ENCODE measurements at regions not wholly inside any gene's neighbourhood (a gene's known extent, or its start where the extent isn't known, plus 50 kb on each side); places are given as distances from the start of the nearest gene placed in this dataset.
"Not testable (repeated sequence)": the region's sequence is repeated elsewhere in the genome, so short reads cannot be mapped to it uniquely, and the experiment has no call there.

- no peak for DNase-seq (ENCODE audit: low read depth)
Measured at GRCh38 chr19:14328406-14328805, 52.8 kb upstream of the ADGRE5 start.

DNA sequence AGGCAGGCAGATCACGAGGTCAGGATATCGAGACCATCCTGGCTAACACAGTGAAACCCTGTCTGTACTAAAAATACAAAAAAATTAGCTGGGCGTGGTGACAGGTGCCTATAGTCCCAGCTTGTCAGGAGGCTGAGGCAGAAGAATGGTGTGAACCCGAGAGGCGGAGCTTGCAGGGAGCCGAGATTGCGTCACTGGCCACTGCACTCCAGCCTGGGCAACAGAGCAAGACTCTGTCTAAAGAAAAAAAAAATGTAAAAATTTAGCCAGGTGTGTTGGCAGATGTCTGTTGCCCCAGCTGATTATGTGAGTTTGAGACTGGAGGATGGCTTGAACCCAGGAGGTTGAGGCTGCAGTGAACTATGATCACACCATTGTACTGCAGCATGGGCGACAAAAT lies 54.2 kb upstream of the ADGRE5 start:
- not testable (repeated sequence) for DNase-seq (ENCODE audit: low read depth)

DNA sequence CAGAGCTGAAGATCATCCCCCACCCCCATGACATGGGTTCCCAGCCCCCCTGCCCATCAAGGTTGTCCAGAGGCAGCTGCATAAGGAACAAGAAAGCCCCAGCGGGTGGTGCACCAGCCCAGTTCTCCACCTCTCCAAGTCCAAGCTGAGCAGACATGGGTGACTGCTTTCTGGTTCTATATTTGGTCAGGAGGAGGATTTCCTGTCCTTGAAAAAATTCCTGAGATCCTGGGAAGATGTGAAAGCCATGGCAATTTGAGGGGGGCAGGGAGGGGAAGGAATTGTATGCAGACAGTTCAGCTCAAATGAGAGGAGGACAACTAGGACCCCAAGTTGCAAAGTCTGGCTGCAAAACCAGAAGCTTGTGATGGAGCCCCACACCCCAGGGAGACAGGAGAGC lies 55.4 kb upstream of the ADGRE5 start:
- DNase-seq (ENCODE audit: low read depth), result no peak

- no peak for DNase-seq (ENCODE audit: low read depth)
Measured at GRCh38 chr19:14325134-14325533, 56.1 kb upstream of the ADGRE5 start.

DNA sequence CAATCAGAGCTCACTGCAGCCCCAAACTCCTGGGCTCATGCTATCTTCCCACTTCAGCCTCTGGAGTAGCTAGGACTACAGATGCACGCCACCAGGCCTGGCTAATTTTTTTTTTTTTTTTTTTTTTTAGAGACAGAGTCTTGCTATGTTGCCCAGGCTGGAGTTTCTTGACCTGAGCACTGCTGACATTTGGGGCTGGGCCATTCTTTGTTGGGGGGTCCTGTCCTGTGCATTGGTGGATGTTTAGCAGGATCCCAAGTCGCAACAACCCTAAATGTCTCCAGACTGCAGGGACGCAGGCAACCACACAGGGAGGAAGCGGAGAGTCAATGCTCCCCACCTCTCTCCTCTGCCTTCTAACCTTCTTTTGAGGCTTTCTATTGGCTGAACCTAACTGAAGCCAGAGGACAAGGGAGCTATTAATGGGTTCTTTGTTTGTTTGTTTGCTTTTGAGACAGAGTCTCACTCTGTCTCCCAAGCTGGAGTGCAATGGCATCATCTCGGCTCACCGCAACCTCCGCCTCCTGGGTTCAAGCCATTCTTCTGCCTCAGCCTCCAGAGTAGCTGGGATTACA lies 58.3 kb upstream of the ADGRE5 start:
- DNase-seq (ENCODE audit: low read depth), result no peak

DNA sequence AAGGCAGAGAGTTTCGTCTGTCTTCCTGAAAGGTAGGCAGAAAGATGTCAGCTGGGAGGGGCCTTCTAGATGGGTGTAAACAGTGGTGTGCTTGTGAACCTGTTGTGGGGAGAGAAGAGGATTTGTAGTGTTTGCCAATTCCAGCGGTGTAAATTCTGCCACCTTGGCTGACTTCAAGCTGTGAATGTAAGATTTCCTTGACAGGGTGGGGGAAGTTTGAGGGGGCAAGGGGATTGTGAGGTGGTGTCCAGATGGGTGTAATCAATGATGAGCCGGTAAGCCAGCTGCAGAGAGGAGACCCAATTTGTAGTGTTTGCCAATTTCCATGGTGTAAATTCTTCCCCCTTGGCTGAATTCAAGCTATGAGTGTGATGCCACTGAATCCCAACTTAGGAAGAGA lies 61.0 kb upstream of the ADGRE5 start:
- DNase-seq (ENCODE audit: low read depth), result no peak

DNA sequence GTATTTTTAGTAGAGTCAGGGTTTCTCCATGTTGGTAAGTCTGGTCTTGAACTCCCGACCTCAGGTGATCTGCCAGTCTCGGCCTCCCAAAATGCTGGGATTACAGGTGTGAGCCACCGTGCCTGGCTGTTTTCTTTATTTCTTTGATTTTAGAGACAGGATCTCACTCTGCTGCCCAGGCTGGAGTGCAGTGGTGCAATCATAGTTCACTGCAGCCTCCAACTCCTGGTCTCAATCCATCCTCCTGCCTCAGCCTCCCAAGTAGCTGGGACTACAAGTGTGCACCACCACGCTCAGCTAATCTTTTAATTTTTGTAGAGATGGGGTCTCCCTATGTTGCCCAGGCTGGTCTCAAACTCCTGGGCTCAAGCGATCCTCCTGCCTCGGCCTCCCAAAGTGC lies 61.5 kb upstream of the ADGRE5 start:
- DNase-seq (ENCODE audit: low read depth), result not testable (repeated sequence)

DNA sequence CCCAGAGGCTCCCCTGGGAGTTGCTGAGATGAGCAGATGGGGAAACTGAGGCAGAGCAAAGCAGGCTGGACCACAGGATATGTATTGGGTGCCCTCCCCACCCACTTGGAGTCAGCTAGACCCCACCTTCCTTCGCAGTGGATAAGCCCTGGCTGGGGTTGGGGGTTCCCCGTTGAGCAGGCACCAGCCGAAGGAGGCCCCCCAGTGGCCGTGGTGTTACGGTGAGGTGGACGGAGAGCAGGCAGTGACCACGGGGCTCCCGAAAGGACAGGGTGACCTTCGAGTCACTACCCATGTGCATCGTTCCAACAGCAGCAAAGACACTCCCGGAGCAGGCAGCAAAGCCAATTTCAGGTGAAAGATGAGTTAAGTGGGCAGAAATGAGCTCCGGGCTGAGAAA lies 62.4 kb upstream of the ADGRE5 start:
- DNase-seq (ENCODE audit: low read depth), result no peak

DNA sequence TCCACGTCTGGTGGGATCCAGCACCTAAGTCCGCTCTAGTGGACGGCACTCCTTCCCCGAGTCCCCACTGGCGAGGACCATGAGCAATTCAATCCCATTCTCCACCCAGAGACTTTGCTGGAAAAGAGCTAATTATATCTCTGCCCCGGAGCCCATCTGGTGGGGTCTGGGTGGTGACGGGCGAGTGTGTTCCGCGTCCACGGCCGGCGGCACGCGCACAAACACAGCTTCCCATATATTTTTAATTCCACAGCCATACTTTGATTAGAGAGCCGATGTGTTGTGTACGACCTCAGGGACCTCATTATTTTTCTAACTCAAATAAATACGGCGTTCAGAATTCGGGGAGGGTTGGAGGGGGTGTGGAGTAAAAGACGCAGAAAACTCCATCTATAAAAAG lies 64.1 kb upstream of the ADGRE5 start:
- no peak for DNase-seq (ENCODE audit: low read depth)

DNA sequence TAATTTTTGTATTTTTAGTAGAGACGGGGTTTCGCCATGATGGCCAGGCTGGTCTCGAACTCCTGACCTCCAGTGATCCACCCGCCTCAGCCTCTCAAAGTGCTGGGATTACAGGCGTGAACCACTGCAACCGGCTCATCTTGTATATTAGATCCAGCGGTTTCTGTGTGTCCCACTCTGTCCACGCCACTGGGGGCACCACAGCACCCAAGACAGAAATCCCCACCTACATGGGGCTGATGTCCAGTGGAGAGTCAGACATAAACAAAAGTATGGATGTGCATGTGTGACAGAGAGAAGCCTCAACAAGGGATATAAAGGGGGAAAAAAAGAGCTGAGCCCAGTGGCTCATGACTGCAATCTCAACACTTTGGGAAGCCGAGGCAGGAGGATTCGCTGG lies 65.8 kb upstream of the ADGRE5 start:
- no peak for DNase-seq (ENCODE audit: low read depth)

- DNase-seq (ENCODE audit: low read depth), result no peak
Measured at GRCh38 chr19:14310055-14310454, 71.2 kb upstream of the ADGRE5 start.

DNA sequence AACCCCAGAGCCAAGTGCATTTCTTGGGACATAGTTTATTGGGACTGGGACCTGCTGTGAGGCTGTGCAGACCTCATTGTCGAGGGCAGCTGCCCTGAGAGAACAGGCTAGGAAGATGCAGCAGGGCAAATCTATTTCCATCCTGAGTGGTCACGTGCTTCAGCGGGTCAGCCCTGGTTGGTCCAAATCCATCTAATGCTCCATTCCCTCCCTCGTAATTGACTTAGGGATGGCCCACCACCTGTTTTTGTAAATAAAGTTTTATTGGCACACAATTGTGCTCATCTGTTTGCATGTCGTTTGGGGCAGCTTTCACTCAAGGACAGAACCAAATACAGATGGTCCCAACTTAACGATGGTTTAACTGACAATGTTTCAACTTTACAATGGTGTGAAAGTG lies 75.5 kb upstream of the ADGRE5 start:
- DNase-seq (ENCODE audit: low read depth), result no peak

DNA sequence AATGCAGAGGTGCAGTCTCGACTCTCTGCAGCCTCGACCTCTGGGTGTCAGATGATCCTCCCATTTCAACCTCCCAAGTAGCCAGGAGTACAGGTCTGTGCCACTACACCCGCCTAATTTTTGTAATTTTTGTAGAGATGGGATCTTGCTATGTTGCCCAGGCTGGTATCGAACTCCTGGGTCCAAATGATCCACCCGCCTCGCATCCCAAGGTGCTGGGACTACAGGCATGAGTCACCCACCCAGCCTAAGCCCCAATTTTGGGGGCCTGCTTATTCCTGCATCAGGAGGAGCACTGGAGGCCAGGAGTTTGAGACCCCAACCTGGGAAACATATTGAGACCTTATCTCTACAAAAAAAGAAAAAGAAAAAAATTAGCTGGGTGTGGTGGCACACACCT lies 80.1 kb upstream of the ADGRE5 start:
- DNase-seq (ENCODE audit: low read depth), result no peak

- no peak for DNase-seq (ENCODE audit: low read depth)
Measured at GRCh38 chr19:14300303-14300702, 80.9 kb upstream of the ADGRE5 start.

DNA sequence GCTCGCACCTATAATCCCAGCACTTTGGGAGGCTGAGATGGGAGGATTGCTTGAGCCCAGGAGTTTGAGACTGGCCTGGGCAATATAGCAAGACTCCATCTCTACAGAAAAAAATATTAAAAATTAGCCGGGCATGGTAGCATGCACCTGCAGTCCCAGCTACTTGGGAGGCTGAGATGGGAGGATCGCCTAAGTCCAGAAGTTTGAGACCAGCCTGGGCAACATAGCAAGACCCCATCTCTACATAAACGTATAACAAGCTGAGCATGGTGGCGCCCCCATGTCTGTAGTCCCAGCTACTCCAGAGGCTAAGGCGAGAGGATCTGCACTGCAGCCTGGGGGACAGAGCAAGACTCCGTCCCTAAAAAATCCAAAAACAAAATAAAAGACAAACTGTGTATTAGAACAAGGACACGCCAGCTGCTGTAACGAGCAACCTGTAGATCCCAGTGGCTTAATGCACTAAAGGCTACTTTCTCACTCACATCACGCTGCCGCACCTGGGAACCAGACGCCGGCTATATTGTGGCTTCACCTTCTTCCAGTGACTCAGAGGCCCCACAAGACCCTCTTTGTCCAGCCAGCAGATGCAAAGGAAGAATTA lies 81.9 kb upstream of the ADGRE5 start:
- not testable (repeated sequence) for DNase-seq (ENCODE audit: low read depth)

GRCh38 chr19:14297883-14298576 lies 83.2 kb upstream of the ADGRE5 start:
- not testable (repeated sequence) for DNase-seq (ENCODE audit: low read depth)

- not testable (repeated sequence) for DNase-seq (ENCODE audit: low read depth)
Measured at GRCh38 chr19:14294974-14295373, 86.3 kb upstream of the ADGRE5 start.

DNA sequence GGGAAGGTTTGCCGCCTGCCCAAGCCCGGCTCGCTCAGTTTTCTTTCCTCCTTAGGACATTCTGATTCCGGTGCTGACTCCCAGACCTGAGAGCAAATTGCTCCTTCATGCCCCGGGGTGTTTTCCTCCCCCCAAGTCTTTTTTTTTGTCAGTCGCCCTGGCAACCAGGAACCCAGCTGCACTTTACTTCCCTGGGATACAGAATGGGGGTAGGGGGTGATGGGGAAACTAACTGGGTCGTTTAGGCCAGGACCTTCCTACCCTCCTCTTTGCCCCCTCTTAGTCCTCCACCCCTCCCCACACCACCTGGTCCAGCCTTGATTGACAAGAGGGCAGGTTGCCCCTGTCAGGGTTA lies 87.5 kb upstream of the ADGRE5 start:
- DNase-seq (ENCODE audit: low read depth), result not testable (repeated sequence)

DNA sequence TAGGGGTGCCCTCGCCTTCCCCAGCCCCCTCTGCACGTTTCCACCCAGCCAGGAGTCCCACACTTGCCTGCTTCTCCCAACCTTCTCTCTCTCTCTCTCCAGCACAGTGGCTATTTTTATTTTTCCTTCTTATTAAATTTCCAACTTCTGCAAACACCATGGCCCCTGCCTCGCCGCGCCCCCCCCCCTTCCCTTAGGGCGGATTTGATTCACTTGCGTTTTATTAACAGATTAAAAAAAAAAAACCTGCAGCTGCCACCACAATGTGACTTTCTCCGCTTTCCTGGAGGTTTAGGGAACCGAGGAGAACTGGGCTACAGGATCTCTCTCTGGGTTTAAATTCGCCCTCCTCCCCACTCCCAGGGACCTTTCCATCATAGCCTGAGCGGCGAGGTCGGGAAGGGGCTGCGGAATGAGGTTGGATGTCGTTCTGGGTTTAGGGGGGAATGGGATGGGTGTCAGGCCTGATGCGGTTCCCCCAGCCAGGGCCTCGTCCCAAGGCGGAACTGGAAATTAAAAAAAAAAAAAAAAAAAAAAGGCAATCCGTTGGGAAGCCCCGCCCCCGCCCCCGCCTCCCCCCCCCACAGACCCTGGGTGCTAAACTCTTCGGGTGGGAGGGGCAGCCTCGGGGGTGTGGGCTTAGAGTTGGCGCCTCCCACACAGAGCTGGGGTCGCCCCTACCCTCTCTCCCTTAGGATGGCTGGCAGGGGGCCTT lies 87.3 kb upstream of the ADGRL1 start:
- DNase-seq (ENCODE audit: low read depth), result not testable (repeated sequence)

DNA sequence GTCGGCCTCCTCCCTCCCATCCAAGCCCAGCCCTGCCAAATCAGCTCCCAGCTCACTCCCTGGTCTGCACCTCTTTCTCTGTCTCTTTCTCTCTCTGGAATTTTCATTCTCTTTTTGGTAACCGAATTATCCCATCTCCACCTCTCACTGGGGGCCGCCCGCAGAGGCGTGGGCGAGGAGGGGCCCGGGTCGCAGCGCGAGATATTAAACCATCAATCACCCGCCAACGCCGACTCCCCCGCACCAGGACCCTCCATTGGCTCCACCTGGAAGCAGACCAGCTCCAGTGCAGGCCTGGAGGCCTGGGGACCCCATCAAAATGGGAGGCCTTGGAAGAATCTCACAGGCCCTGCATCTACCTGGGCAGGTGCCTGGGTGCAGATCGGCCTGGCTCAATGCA lies 83.8 kb upstream of the ADGRL1 start:
- DNase-seq (ENCODE audit: low read depth), result not testable (repeated sequence)

GRCh38 chr19:14287837-14288236 lies 81.9 kb upstream of the ADGRL1 start:
- DNase-seq (ENCODE audit: low read depth), result not testable (repeated sequence)

DNA sequence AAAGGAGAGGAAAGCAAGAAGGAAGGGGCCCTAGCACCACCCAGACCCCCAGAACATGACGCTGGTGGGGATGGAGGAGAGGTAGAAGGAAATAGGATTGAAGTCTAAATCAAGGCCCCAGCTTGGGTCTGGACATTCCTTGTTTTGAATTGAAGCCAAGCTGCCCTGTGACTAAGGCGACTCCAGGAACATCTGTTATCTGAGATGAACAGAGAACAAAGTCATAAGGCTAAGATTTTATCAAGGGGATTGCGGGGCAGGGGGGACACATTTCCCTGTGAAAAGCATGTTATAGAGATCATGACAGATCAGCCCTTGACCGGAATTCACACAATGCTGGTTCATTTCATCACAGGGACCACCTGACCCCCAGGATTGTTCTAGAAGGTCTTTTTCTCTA lies 80.6 kb upstream of the ADGRL1 start:
- DNase-seq (ENCODE audit: low read depth), result not testable (repeated sequence)

- not testable (repeated sequence) for DNase-seq (ENCODE audit: low read depth)
Measured at GRCh38 chr19:14285726-14286125, 79.8 kb upstream of the ADGRL1 start.
